Upper lobe of left lung (tissue), 6 donors: ENCODE measurements at regions not wholly inside any gene's neighbourhood (a gene's known extent, or its start where the extent isn't known, plus 50 kb on each side); places are given as distances from the start of the nearest gene placed in this dataset.

Experiments
- ATAC-seq, 2 donors: fragments of 200-7000 bp; cut with Tn5 transposase; one replicate each; pipeline ENCODE4 v1.9.1; 2022; ENCODE audit warnings: mild to moderate bottlenecking in 2 of 2, moderate library complexity in 2 of 2; ENCODE audit not compliant: low FRiP score in 2 of 2
- DNase-seq, 2 donors: peaks; one replicate each; pipeline ENCODE4 v3.0.0-alpha.2; 2019 to 2020
- H3K27ac ChIP-seq, 4 donors: fragments of 200-600 bp; sonication (generic); one replicate each; pipeline ENCODE4 v1.5.1; 2016 to 2019
- H3K27me3 ChIP-seq, 4 donors: fragments of 200-600 bp; sonication (generic); one replicate each; pipeline ENCODE4 v1.5.1; 2017 to 2019
- H3K36me3 ChIP-seq, 4 donors: fragments of 200-600 bp; sonication (generic); one replicate each; pipeline ENCODE4 v1.5.1; 2016 to 2019
- H3K4me1 ChIP-seq, 4 donors: fragments of 200-600 bp; sonication (generic); one replicate each; pipeline ENCODE4 v1.5.1; 2018 to 2019
- H3K4me3 ChIP-seq, 4 donors: fragments of 200-600 bp; sonication (generic); one replicate each; pipeline ENCODE4 v1.5.1; 2017 to 2019; ENCODE audit warnings: mild to moderate bottlenecking in 2 of 4, moderate library complexity in 1 of 4
- H3K9me3 ChIP-seq, 4 donors: fragments of 200-600 bp; sonication (generic); one replicate each; pipeline ENCODE4 v1.5.1; 2018 to 2019
- EP300 ChIP-seq, 4 donors: sonication (generic); formaldehyde crosslinking; IDR thresholded peaks; one replicate each; pipeline ENCODE4 v1.5.1; 2017; ENCODE audit warnings: antibody characterized with exemption in 4 of 4, control low read depth in 2 of 4
- POLR2A ChIP-seq, 4 donors: fragments of 450-650 bp; IDR thresholded peaks; one replicate each; pipeline ENCODE4 v1.5.1; 2016 to 2017; ENCODE audit warnings: antibody characterized with exemption in 4 of 4, mild to moderate bottlenecking in 2 of 4
- POLR2AphosphoS5 ChIP-seq, 2 donors: sonication (generic); formaldehyde crosslinking; IDR thresholded peaks; one replicate each; pipeline ENCODE4 v1.5.1; 2017; ENCODE audit warnings: antibody characterized with exemption in 2 of 2
- WGBS, 2 donors: methylation state at CpG; one replicate each; pipeline ENCODE4 v1.1.5; 2017 to 2018; 5-methylcytosine and 5-hydroxymethylcytosine counted together
- TF ChIP-seq, protein P1 (sequence below), 6 experiments: fragments of 450-650 bp in 4 of 6; fragments of 200-600 bp in 2 of 6; sonication (generic) in 2 of 6; IDR thresholded peaks; one replicate each; pipeline ENCODE4 v1.5.1; 2016 to 2019; ENCODE audit warnings: antibody characterized with exemption in 6 of 6
- donor health status: DM: no; HTN: no; CAD: no; lungs with moderate emphysema.
- donor health status: DM: no; HTN: yes; CAD: no; lungs with severe emphysema.

DNA sequence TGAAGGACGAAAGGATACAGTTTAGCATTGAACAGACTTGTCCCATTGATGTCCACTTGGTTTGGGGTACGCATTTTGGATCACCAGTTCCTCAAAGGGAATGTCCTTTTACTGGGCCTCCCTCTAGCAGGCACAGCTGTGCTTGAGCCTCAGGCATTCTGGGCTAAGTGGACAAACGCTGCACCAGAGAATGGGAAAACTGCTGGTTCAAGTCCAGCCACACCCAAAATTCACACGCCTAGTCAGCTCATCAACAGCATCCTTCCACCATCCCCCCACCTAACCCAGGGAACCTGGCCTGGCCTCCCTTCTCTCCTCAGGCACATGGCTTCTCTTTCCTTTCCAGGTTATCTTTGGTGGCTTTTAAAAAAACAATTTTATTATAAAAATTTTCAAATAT is 59.1 kb upstream of the ALDH1A3 start:
- WGBS, 2 donors = 50 to 64% methylated on average over 4 of the region's 4 CpGs
- no peak for TF ChIP-seq POLR2AphosphoS5 (IDR thresholded peaks at IDR 0.05)
- no peak for TF ChIP-seq POLR2A (IDR thresholded peaks at IDR 0.05)
- no peak for TF ChIP-seq EP300 (IDR thresholded peaks at IDR 0.05)
- TF ChIP-seq, protein P1, sequence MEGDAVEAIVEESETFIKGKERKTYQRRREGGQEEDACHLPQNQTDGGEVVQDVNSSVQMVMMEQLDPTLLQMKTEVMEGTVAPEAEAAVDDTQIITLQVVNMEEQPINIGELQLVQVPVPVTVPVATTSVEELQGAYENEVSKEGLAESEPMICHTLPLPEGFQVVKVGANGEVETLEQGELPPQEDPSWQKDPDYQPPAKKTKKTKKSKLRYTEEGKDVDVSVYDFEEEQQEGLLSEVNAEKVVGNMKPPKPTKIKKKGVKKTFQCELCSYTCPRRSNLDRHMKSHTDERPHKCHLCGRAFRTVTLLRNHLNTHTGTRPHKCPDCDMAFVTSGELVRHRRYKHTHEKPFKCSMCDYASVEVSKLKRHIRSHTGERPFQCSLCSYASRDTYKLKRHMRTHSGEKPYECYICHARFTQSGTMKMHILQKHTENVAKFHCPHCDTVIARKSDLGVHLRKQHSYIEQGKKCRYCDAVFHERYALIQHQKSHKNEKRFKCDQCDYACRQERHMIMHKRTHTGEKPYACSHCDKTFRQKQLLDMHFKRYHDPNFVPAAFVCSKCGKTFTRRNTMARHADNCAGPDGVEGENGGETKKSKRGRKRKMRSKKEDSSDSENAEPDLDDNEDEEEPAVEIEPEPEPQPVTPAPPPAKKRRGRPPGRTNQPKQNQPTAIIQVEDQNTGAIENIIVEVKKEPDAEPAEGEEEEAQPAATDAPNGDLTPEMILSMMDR (IDR thresholded peaks at IDR 0.05) = no peak

DNA sequence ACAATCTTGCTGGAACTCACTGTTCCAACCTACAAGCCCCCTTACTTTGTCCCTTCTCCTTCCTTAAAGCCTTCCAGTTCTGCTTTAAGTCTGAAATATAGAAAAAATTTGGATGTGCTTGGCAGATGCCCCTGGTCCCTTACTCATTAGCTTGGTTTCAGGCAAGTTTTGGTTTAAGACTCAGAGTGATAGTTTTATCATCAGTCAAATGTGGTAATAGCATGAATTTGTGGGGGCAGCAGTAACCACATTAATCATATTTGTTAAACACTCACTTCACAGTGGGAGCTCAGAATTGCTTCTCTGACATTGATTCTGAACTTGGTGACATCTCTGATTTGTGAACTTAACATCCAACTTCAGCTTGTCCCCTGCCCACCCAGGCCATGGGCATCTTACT is 58.3 kb upstream of the ALDH1A3 start:
- Histone ChIP-seq H3K27ac (no peak overlapping the region), H3K4me1 (no peaks in the 10 kb centered on the region), H3K9me3 (no peaks in the 10 kb centered on the region), H3K27me3 (no peaks in the 10 kb centered on the region), H3K36me3 (no peaks in the 10 kb centered on the region), H3K4me3 (no peak overlapping the region)
- DNase-seq = no peak
- ATAC-seq = no peak
- TF ChIP-seq POLR2AphosphoS5 (IDR thresholded peaks at IDR 0.05) (no peak), POLR2A (IDR thresholded peaks at IDR 0.05) (no peak), EP300 (IDR thresholded peaks at IDR 0.05) (no peak)
- TF ChIP-seq, protein P1 (IDR thresholded peaks at IDR 0.05) = no peak

More for the DNA sequence above, 59.1 kb upstream of the ALDH1A3 start:
- ATAC-seq = no peak
- H3K27ac ChIP-seq = no peak overlapping the region
- H3K27me3 ChIP-seq = no peaks in the 10 kb centered on the region
- no peaks in the 10 kb centered on the region for H3K36me3 ChIP-seq
- H3K4me1 ChIP-seq = no peaks in the 10 kb centered on the region
- H3K4me3 ChIP-seq = no peak overlapping the region
- no peak for DNase-seq
- peaks cover 0 to 7% (median 2%) of the 10 kb centered on the region in 4 donors for H3K9me3 ChIP-seq

DNA sequence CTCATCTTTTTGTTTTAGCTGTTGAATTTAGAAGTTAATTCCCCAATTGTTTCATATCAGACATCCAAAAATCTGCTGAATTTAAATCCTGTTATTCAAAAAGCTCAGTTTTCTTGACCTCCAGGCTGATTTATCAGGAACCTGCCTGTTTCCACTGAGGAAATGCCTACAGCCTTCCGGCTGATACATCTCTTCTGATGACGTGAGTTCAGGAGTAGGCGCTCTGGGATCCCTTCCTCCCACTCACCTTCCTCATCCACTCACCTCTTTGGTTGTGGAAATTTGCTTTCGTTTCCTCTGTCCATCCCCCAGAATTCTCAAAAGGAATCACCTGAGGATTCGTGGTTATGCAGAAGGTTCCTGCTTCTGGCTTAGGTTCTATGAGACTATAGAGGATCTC is 55.4 kb upstream of the ALDH1A3 start:
- Histone ChIP-seq H3K36me3 (no peaks in the 10 kb centered on the region), H3K4me3 (no peak overlapping the region), H3K27ac (no peak overlapping the region), H3K9me3 (no peaks in the 10 kb centered on the region), H3K4me1 (no peaks in the 10 kb centered on the region), H3K27me3 (no peaks in the 10 kb centered on the region)
- no peak for DNase-seq
- ATAC-seq = no peak
- WGBS, 2 donors = 70 to 75% methylated on average over 5 of the region's 5 CpGs
- TF ChIP-seq POLR2AphosphoS5 (IDR thresholded peaks at IDR 0.05) (no peak), EP300 (IDR thresholded peaks at IDR 0.05) (no peak), POLR2A (IDR thresholded peaks at IDR 0.05) (no peak)
- TF ChIP-seq, protein P1 (IDR thresholded peaks at IDR 0.05) = no peak

DNA sequence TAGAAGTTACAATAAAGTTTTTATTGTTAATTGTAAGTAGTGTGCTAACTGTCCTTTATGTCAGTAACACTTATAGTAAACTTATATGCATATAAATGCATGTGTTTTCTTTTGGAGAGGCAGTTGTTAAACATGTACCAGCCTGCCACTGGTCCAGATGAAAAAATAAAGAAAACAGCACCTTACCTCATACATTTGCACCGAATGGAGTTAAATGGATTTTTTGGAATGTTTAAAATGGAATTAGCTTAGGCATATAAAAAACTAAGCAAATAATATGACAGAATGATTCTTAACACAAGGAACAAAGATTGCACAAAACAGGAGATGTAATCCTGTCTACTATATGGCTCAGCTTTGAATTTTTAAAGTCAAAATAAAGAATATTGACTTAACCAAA is 50.2 kb upstream of the ALDH1A3 start:
- DNase-seq (no peak), ATAC-seq (no peak)
- WGBS, 2 donors = 69 to 81% methylated on average over 1 of the region's 1 CpG
- no peak overlapping the region for H3K27ac ChIP-seq
- TF ChIP-seq EP300 (IDR thresholded peaks at IDR 0.05) = no peak
- TF ChIP-seq POLR2AphosphoS5 (IDR thresholded peaks at IDR 0.05) = no peak
- TF ChIP-seq POLR2A (IDR thresholded peaks at IDR 0.05) = no peak
- TF ChIP-seq, protein P1 (IDR thresholded peaks at IDR 0.05) = no peak
- no peaks in the 10 kb centered on the region for H3K9me3 ChIP-seq
- no peaks in the 10 kb centered on the region for H3K36me3 ChIP-seq
- H3K4me3 ChIP-seq = no peak overlapping the region
- H3K4me1 ChIP-seq = no peaks in the 10 kb centered on the region
- H3K27me3 ChIP-seq = no peaks in the 10 kb centered on the region
